Colonic mucosa (tissue), 4 donors: ENCODE measurements at regions not wholly inside any gene's neighbourhood (a gene's known extent, or its start where the extent isn't known, plus 50 kb on each side); places are given as distances from the start of the nearest gene placed in this dataset.

Source experiments
- DNase-seq: peaks from one replicate; pipeline ENCODE4 v3.0.0-alpha.2; 2020
- H3K27ac ChIP-seq: fragments of 200-600 bp; one replicate; pipeline ENCODE4 v1.8.0; 2021
- H3K27me3 ChIP-seq: fragments of 200-600 bp; one replicate; pipeline ENCODE4 v1.8.0; 2021
- H3K36me3 ChIP-seq: fragments of 200-600 bp; one replicate; pipeline ENCODE4 v1.8.0; 2021
- H3K4me1 ChIP-seq: fragments of 200-600 bp; one replicate; pipeline ENCODE4 v1.8.0; 2021; ENCODE audit warnings: mild to moderate bottlenecking
- H3K4me3 ChIP-seq: fragments of 200-600 bp; one replicate; pipeline ENCODE4 v1.8.0; 2021
- H3K9ac ChIP-seq, 2 donors: one replicate each; pipeline ENCODE4 v1.7.0; 2013; ENCODE audit warnings: control low read depth in 2 of 2, low read depth in 2 of 2, low read length in 2 of 2
- H3K9me3 ChIP-seq: fragments of 200-600 bp; one replicate; pipeline ENCODE4 v1.8.0; 2021
- CTCF ChIP-seq: fragments of 200-600 bp; IDR thresholded peaks from one replicate; pipeline ENCODE4 v1.8.0; 2022; ENCODE audit warnings: antibody characterized with exemption, mild to moderate bottlenecking
- intact Hi-C: fragments of 100-400 bp; cut with DNase I; formaldehyde crosslinking; loops from one replicate; pipeline ENCODE4 v1.14.1; 2022
- donor health status: healthy.
- donor health status: DM: no; HTN: no; CAD: no.
- donor health status: DM: no; HTN: no; CAD: no.

GRCh38 chr12:71060426-71060825 is 97.4 kb downstream of the TSPAN8 start:
- no peak overlapping the region for H3K4me3 ChIP-seq
- no peak overlapping the region for H3K27ac ChIP-seq
- no peaks in the 10 kb centered on the region for H3K4me1 ChIP-seq
- H3K27me3 ChIP-seq = no peaks in the 10 kb centered on the region
- intact Hi-C loops = no loop called here
- no peaks in the 10 kb centered on the region for H3K36me3 ChIP-seq
- no peak for DNase-seq
- H3K9ac ChIP-seq = no peak overlapping the region
- no peak for TF ChIP-seq CTCF
- H3K9me3 ChIP-seq = no peaks in the 10 kb centered on the region

- H3K4me3 ChIP-seq = no peak overlapping the region
- no peak for TF ChIP-seq CTCF
- no peaks in the 10 kb centered on the region for H3K4me1 ChIP-seq
Measured at GRCh38 chr12:71057330-71057729, 100.5 kb downstream of the TSPAN8 start.

GRCh38 chr12:71054551-71054950 is 103.2 kb downstream of the TSPAN8 start:
- Histone ChIP-seq H3K36me3 (no peaks in the 10 kb centered on the region), H3K27me3 (no peaks in the 10 kb centered on the region), H3K4me3 (no peak overlapping the region), H3K27ac (no peak overlapping the region), H3K9me3 (no peaks in the 10 kb centered on the region), H3K9ac (no peak overlapping the region), H3K4me1 (no peaks in the 10 kb centered on the region)
- intact Hi-C loops = no loop called here
- no peak for TF ChIP-seq CTCF
- no peak for DNase-seq

More at GRCh38 chr12:71057330-71057729, 100.5 kb downstream of the TSPAN8 start:
- no peaks in the 10 kb centered on the region for H3K36me3 ChIP-seq
- intact Hi-C loops = no loop called here
- H3K27me3 ChIP-seq = no peaks in the 10 kb centered on the region
- H3K9me3 ChIP-seq = no peaks in the 10 kb centered on the region
- H3K9ac ChIP-seq = no peak overlapping the region
- no peak overlapping the region for H3K27ac ChIP-seq
- DNase-seq = no peak

GRCh38 chr12:71046215-71046614 is 111.6 kb downstream of the TSPAN8 start:
- peak overlapping the region; percentile 14 for H3K27ac ChIP-seq
- intact Hi-C loops = no loop called here

GRCh38 chr12:71045781-71046180 is 112.0 kb downstream of the TSPAN8 start:
- peak overlapping the region; percentile 14 for H3K27ac ChIP-seq
- intact Hi-C loops = no loop called here
- DNase-seq = no peak

More at GRCh38 chr12:71046215-71046614, 111.6 kb downstream of the TSPAN8 start:
- H3K4me1 ChIP-seq = no peaks in the 10 kb centered on the region
- no peaks in the 10 kb centered on the region for H3K27me3 ChIP-seq
- TF ChIP-seq CTCF = no peak
- no peaks in the 10 kb centered on the region for H3K9me3 ChIP-seq
- DNase-seq = no peak
- H3K4me3 ChIP-seq = no peak overlapping the region
- no peak overlapping the region for H3K9ac ChIP-seq
- no peaks in the 10 kb centered on the region for H3K36me3 ChIP-seq

More at GRCh38 chr12:71045781-71046180, 112.0 kb downstream of the TSPAN8 start:
- Histone ChIP-seq H3K36me3 (no peaks in the 10 kb centered on the region), H3K9ac (no peak overlapping the region), H3K4me3 (no peak overlapping the region), H3K9me3 (no peaks in the 10 kb centered on the region), H3K27me3 (no peaks in the 10 kb centered on the region), H3K4me1 (no peaks in the 10 kb centered on the region)
- TF ChIP-seq CTCF = no peak
